Panc1 (cell line): ENCODE measurements at regions not wholly inside any gene's neighbourhood (a gene's known extent, or its start where the extent isn't known, plus 50 kb on each side); places are given as distances from the start of the nearest gene placed in this dataset.

Experiments used
- CTCF ChIP-seq: fragments of 450-650 bp; IDR thresholded peaks from 2 replicates; pipeline ENCODE4 v1.5.1; 2017; ENCODE audit warnings: mild to moderate bottlenecking
- POLR2AphosphoS5 ChIP-seq: IDR thresholded peaks from 2 replicates; pipeline ENCODE4 v1.6.1; 2012; ENCODE audit warnings: mild to moderate bottlenecking, low read depth, low read length, moderate library complexity
- TCF7L2 ChIP-seq: IDR thresholded peaks from 2 replicates; pipeline ENCODE4 v1.6.1; 2011; ENCODE audit warnings: mild to moderate bottlenecking, low read depth, low read length, inconsistent platforms

GRCh38 chr12:28767836-28768348, 381.2 kb upstream of the FAR2 start:
- no peak for TF ChIP-seq CTCF
- TF ChIP-seq TCF7L2 = no peak
- no peak for TF ChIP-seq POLR2AphosphoS5
